ENCODE measurements at regions not wholly inside any gene's neighbourhood (a gene's known extent, or its start where the extent isn't known, plus 50 kb on each side); places are given as distances from the start of the nearest gene placed in this dataset.

- no peak for DNase-seq (ENCODE audit: low read depth)
- no peak for TF ChIP-seq CTCF (IDR thresholded peaks at IDR 0.05; ENCODE audit: insufficient read depth, low read depth, low read length)
- ChIA-PET CTCF (no interaction called here), POLR2A (no interaction called here)
- Histone ChIP-seq H3K27me3 (ENCODE audit: control insufficient read depth, insufficient read depth, low read length) (no peaks in the 10 kb centered on the region), H3K4me3 (ENCODE audit: low read depth, low read length) (no peak overlapping the region), H3K36me3 (ENCODE audit: control insufficient read depth, insufficient read depth, low read length) (no peaks in the 10 kb centered on the region)
Observed at GRCh38 chr22:34897126-34897525, 168.8 kb upstream of the ISX start.

DNA sequence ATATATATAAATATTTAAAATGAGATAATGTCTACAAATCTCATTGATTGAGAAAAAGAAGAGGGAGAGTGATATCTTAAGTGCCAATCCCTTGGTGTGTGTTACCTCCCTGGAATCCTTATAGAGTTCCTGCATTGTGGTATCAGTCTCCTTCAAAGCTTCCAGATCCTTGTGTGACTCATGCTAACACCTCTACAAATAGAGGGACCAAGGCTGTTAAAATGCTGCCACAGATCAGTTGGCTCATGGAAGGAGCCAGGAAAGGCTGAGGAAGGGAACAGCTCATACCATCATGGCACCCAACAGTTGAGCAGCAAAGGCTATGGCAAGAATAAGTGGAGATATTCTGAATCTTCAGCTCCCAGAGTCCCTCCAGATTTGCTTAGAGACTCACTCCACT is 163.6 kb upstream of the ISX start:
- TF ChIP-seq CTCF (IDR thresholded peaks at IDR 0.05; ENCODE audit: insufficient read depth, low read depth, low read length) = no peak
- no peak overlapping the region for H3K4me3 ChIP-seq (ENCODE audit: low read depth, low read length)
- ChIA-PET CTCF (no interaction called here), POLR2A (no interaction called here)
- no peaks in the 10 kb centered on the region for H3K36me3 ChIP-seq (ENCODE audit: control insufficient read depth, insufficient read depth, low read length)
- no peak for DNase-seq (ENCODE audit: low read depth)
- no peaks in the 10 kb centered on the region for H3K27me3 ChIP-seq (ENCODE audit: control insufficient read depth, insufficient read depth, low read length)

GRCh38 chr22:34903416-34903815 is 162.5 kb upstream of the ISX start:
- CTCF ChIA-PET = no interaction called here
- no peaks in the 10 kb centered on the region for H3K27me3 ChIP-seq (ENCODE audit: control insufficient read depth, insufficient read depth, low read length)
- H3K4me3 ChIP-seq (ENCODE audit: low read depth, low read length) = no peak overlapping the region
- no peaks in the 10 kb centered on the region for H3K36me3 ChIP-seq (ENCODE audit: control insufficient read depth, insufficient read depth, low read length)
- TF ChIP-seq CTCF (IDR thresholded peaks at IDR 0.05; ENCODE audit: insufficient read depth, low read depth, low read length) = no peak
- POLR2A ChIA-PET = no interaction called here
- no peak for DNase-seq (ENCODE audit: low read depth)

DNA sequence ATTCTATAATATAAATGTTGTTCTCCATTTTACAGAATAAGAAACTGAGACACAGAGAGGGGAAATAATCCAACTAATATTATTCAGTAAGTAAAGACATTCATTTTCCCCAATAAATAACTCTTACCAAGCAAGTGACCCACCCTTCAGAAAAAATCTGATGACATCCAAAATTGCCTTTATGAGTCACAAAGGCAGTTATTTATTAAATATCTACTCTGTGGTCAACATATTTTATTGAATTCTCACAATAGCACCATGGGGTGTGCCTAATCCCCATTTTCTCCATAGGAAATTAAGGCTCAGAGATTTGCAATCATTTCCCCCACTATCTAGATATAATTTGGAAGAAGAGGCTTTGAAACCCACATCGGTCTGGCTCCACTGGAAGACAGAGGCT is 161.5 kb upstream of the ISX start:
- Histone ChIP-seq H3K27me3 (ENCODE audit: control insufficient read depth, insufficient read depth, low read length) (no peaks in the 10 kb centered on the region), H3K36me3 (ENCODE audit: control insufficient read depth, insufficient read depth, low read length) (no peaks in the 10 kb centered on the region), H3K4me3 (ENCODE audit: low read depth, low read length) (no peak overlapping the region)
- no peak for DNase-seq (ENCODE audit: low read depth)
- TF ChIP-seq CTCF (IDR thresholded peaks at IDR 0.05; ENCODE audit: insufficient read depth, low read depth, low read length) = no peak
- CTCF ChIA-PET = no interaction called here
- POLR2A ChIA-PET = no interaction called here

DNA sequence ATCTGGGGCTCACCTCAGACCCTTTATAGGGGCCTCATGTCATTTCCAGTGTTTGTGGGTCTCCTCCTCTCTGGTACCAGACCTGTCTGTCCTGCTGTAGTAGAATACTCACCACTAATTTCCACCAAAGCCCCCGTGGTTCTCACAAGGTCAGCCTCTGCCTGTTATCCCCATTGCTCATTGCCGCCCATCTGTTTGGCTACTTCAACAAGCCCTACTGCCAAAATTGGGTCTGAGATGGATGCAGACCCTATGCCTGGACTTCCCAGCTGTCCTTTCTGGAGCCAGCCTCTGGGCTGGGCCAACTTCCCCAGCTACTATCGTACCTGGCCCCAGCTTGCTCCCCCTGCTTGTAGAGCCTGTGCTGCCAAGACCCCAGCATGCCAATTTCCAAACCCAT is 152.1 kb upstream of the ISX start:
- H3K36me3 ChIP-seq (ENCODE audit: control insufficient read depth, insufficient read depth, low read length) = no peaks in the 10 kb centered on the region
- ChIA-PET CTCF (interaction anchor here (0.6 kb wide), 1 partner anchor 13 kb away, joined by 3 read pairs; no protein-coding TSS in a partner anchor), POLR2A (no interaction called here)
- TF ChIP-seq CTCF (IDR thresholded peaks at IDR 0.05; ENCODE audit: insufficient read depth, low read depth, low read length) = no peak
- H3K4me3 ChIP-seq (ENCODE audit: low read depth, low read length) = no peak overlapping the region
- no peaks in the 10 kb centered on the region for H3K27me3 ChIP-seq (ENCODE audit: control insufficient read depth, insufficient read depth, low read length)
- no peak for DNase-seq (ENCODE audit: low read depth)
